ENCODE measurements at regions not wholly inside any gene's neighbourhood (a gene's known extent, or its start where the extent isn't known, plus 50 kb on each side); places are given as distances from the start of the nearest gene placed in this dataset.
"Not testable (repeated sequence)": the region's sequence is repeated elsewhere in the genome, so short reads cannot be mapped to it uniquely, and the experiment has no call there.

DNA sequence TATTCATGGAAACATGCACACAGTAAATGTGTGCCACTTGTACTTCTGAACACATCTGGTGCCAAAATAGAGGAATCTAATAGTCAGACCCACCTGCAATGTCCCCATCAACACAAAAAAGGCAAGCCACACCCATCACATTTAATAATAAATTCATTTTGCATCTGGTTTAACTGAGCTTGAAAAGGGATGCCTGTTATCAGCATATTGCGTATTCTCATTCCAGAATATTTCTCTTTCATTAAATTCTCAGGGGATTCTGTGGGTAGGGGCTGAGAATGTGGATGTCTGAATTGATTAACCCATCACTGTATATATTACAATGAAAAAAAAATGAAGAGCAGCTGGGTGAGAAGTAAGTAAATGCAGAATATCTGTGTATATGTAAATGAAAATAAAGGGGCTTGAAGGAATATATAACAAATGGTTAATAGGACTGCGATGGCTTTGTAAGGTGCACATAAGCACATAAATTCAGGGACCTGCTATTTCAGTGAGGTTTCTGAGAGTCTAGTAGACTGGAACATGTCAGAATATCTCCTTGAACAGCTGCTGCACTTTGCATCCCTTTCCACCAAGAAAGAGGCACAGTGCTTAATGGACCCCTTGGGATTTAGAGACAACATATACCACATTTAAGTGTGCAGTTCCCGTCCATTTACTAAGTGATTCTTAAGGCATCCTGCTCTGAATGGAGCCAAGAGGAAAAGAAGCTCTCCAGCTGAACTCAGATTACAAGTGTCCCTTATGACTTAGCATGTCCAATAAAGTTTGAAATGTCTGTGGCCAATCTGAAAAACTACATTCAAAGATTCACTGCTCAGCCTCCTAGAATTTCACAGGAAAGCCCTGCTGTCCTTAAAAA lies 104.1 kb upstream of the NIPBL start:
- no peaks in the 10 kb centered on the region for H3K9me3 ChIP-seq
- H3K4me1 ChIP-seq, result no peaks in the 10 kb centered on the region
- H3K27me3 ChIP-seq, result no peaks in the 10 kb centered on the region
- DNase-seq, result no peak
- H3K4me3 ChIP-seq, result no peak overlapping the region
- 56% methylated on average over 3 of the region's 3 CpGs for WGBS, 2 donors
- H3K27ac ChIP-seq, result no peak overlapping the region
- ATAC-seq, result no peak
- TF ChIP-seq POLR2A (IDR thresholded peaks at IDR 0.05), result no peak
- TF ChIP-seq, protein P1, sequence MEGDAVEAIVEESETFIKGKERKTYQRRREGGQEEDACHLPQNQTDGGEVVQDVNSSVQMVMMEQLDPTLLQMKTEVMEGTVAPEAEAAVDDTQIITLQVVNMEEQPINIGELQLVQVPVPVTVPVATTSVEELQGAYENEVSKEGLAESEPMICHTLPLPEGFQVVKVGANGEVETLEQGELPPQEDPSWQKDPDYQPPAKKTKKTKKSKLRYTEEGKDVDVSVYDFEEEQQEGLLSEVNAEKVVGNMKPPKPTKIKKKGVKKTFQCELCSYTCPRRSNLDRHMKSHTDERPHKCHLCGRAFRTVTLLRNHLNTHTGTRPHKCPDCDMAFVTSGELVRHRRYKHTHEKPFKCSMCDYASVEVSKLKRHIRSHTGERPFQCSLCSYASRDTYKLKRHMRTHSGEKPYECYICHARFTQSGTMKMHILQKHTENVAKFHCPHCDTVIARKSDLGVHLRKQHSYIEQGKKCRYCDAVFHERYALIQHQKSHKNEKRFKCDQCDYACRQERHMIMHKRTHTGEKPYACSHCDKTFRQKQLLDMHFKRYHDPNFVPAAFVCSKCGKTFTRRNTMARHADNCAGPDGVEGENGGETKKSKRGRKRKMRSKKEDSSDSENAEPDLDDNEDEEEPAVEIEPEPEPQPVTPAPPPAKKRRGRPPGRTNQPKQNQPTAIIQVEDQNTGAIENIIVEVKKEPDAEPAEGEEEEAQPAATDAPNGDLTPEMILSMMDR (IDR thresholded peaks at IDR 0.05), result no peak
- no peaks in the 10 kb centered on the region for H3K36me3 ChIP-seq (replicated peaks in 1 of 2; ENCODE audit: insufficient read depth in 1 of 2, low read depth in 2 of 2)
- intact Hi-C loops (cut with DNase I), result no loop called here

DNA sequence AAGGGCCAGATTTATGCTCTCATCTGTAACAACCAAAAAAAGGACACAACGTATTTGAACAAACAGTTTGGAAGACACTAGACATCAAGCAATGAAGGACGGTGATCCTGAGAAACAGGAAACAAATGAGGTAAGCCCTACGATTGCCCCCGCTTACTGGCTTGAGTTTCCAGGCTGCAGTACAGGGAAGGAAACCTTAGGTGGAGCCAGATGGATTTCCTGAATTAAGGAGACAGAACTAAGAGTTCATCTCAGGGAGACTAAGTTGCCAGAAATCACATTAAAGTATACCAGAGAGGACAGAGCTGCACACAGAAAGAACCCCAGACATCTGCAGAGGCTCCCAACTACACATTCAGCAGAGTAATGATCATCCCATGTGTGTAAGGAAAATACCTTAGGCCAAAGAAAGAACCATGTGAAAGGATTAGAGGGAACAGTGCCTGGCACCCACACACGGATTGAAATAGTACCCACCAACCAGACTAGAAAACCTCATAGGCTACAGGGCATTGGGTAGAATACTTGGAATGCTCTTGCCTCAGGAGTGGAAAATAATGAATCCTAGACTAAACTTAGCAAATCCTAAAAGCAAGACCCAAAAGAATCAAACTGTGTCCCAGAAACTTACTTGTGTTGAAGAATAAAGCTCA lies 99.3 kb upstream of the NIPBL start:
- no peaks in the 10 kb centered on the region for H3K36me3 ChIP-seq (replicated peaks in 1 of 2; ENCODE audit: insufficient read depth in 1 of 2, low read depth in 2 of 2)
- no peak for TF ChIP-seq POLR2A (IDR thresholded peaks at IDR 0.05)
- TF ChIP-seq, protein P1 (IDR thresholded peaks at IDR 0.05), result peak; percentile 11 to 60 (median 53)
- H3K9me3 ChIP-seq, result no peaks in the 10 kb centered on the region
- no peak overlapping the region for H3K4me3 ChIP-seq
- DNase-seq (peak; percentile 23 to 50 (median 43)), ATAC-seq (peak; percentile 86)
- intact Hi-C loops (cut with DNase I), result no loop called here
- WGBS, 2 donors, result 19 to 21% methylated on average over 5 of the region's 5 CpGs
- H3K4me1 ChIP-seq, result no peaks in the 10 kb centered on the region
- H3K27me3 ChIP-seq, result no peaks in the 10 kb centered on the region
- no peak overlapping the region for H3K27ac ChIP-seq

- DNase-seq (no peak), ATAC-seq (no peak)
- Histone ChIP-seq H3K36me3 (replicated peaks in 1 of 2; ENCODE audit: insufficient read depth in 1 of 2, low read depth in 2 of 2) (no peaks in the 10 kb centered on the region), H3K4me1 (no peaks in the 10 kb centered on the region), H3K27ac (no peak overlapping the region), H3K9me3 (no peaks in the 10 kb centered on the region), H3K27me3 (no peaks in the 10 kb centered on the region), H3K4me3 (no peak overlapping the region)
- TF ChIP-seq POLR2A (IDR thresholded peaks at IDR 0.05), result no peak
- TF ChIP-seq, protein P1 (IDR thresholded peaks at IDR 0.05), result no peak
- intact Hi-C loops (cut with DNase I), result no loop called here
Observed at GRCh38 chr5:36778336-36778735, 98.2 kb upstream of the NIPBL start.

DNA sequence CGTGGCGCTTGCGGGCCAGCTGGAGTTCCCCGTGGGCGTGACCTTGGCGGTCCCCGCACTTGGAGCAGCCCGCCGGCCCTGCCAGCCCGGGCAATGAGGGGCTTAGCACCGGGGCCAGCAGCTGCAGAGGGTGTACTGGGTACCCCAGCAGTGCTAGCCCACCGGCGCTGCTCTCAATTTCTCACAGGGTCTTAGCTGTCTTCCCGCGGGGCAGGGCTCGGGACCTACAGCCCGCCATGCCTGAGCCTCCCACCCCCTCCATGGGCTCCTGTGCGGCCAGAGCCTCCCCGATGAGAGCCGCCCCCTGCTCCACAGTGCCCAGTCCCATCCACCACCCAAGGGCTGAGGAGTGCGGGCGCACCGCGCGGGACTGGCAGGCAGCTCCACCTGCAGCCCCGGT lies 94.0 kb upstream of the NIPBL start:
- H3K27ac ChIP-seq; ATAC-seq; intact Hi-C loops (cut with DNase I); H3K9me3 ChIP-seq; H3K4me1 ChIP-seq; H3K4me3 ChIP-seq; DNase-seq; H3K27me3 ChIP-seq; H3K36me3 ChIP-seq (replicated peaks in 1 of 2; ENCODE audit: insufficient read depth in 1 of 2, low read depth in 2 of 2): not testable (repeated sequence)
- 81 to 87% methylated on average over 3 to 18 of the region's 26 CpGs for WGBS, 2 donors

DNA sequence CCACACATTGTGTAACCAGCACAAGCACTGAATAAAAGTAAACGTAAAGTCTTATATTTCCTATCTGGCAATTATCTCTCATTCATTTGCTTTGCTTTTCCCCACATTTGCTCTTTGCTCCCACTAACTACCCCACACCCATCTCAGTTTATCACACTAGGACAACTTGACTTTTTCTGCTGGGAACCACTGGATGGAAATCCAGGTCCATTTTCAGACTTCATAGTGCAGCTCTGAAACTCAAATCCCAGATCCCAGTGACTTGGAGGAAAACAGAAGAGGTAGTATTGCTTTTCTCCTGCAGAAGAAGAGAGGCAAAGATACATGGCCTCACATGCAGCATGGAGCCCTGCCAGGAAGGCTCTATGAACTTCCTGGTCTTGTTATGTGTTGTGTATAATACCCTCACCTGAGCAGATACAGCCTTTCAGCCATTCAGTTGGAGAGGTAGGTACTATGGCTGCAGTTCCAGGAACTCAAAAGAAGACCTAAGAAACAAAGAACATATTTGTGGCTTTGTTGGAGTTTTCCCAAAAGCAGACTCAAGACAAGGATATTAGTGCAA lies 90.0 kb upstream of the NIPBL start:
- peak in 1 of 4 donors; percentile 10 for DNase-seq
- 43 to 62% methylated on average over 1 of the region's 1 CpG for WGBS, 2 donors
- TF ChIP-seq, protein P1 (IDR thresholded peaks at IDR 0.05), result no peak
- no peak for TF ChIP-seq POLR2A (IDR thresholded peaks at IDR 0.05)
- Histone ChIP-seq H3K4me3 (no peak overlapping the region), H3K27me3 (no peaks in the 10 kb centered on the region), H3K36me3 (replicated peaks in 1 of 2; ENCODE audit: insufficient read depth in 1 of 2, low read depth in 2 of 2) (no peaks in the 10 kb centered on the region), H3K4me1 (no peaks in the 10 kb centered on the region), H3K9me3 (no peaks in the 10 kb centered on the region), H3K27ac (no peak overlapping the region)
- ATAC-seq, result no peak
- intact Hi-C loops (cut with DNase I), result no loop called here

Measured in body of pancreas (tissue), 4 donors.